ENCODE measurements at regions not wholly inside any gene's neighbourhood (a gene's known extent, or its start where the extent isn't known, plus 50 kb on each side); places are given as distances from the start of the nearest gene placed in this dataset.
"Not testable (repeated sequence)": the region's sequence is repeated elsewhere in the genome, so short reads cannot be mapped to it uniquely, and the experiment has no call there.

- DNase-seq: no peak
These were observed 516.1 kb downstream of the LRRC70 start for GRCh38 chr5:63094730-63095129.

GRCh38 chr5:63089147-63089546 lies 510.5 kb downstream of the LRRC70 start:
- DNase-seq: no peak

- DNase-seq: no peak
These were observed 506.9 kb downstream of the LRRC70 start for GRCh38 chr5:63085561-63085960.

DNA sequence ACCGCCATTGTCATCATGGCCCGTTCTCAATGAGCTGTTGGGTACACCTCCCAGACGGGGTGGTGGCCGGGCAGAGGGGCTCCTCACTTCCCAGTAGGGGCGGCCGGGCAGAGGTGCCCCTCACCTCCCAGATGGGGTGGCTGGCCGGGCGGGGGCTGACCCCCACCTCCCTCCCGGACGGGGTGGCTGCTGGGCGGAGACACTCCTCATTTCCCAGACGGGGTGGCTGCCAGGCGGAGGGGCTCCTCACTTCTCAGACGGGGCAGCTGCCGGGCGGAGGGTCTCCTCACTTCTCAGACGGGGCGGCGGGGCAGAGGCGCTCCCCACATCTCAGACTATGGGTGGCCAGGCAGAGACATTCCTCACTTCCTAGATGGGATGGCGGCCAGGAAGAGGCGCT lies 505.1 kb downstream of the LRRC70 start:
- DNase-seq: not testable (repeated sequence)

DNA sequence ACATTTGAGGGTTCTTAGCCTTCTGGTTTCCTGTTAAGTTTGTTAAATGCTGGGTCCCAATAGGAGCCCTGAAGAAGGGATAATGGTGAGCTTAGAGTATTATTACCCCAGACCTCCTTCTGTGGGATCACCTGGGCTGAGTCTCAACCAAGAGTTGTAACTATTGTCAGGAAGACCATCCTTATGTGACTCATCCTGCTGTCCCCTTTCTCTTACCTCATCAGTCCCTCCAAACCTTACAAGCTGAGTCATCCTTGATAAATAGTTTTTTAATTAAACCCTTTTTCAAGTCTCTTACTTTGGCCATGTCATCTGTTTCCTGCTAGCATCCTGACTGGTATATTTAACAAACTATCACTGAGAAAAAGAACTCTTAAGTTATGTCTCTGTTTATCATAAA lies 502.8 kb downstream of the LRRC70 start:
- DNase-seq: no peak

GRCh38 chr5:63070001-63070400 lies 491.4 kb downstream of the LRRC70 start:
- DNase-seq: no peak

DNA sequence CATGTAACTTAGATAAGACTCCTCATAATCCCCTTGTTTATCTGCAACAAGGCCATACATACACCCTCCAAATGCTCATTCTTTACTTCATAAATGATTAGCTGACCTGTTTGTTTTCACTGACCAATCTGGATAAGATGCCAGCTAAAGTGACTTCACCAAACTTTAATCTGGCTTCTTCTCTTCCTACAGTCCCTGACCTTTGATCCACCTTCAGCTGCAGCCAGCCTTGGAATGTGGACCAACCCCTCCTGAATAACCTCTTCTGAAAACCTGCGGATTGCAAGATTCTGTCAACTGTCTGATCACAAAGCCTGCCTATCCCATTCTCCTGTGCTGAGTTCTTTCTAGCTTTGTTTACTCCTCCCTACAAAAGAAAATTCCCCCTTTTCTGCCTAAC lies 476.8 kb downstream of the LRRC70 start:
- DNase-seq: no peak

DNA sequence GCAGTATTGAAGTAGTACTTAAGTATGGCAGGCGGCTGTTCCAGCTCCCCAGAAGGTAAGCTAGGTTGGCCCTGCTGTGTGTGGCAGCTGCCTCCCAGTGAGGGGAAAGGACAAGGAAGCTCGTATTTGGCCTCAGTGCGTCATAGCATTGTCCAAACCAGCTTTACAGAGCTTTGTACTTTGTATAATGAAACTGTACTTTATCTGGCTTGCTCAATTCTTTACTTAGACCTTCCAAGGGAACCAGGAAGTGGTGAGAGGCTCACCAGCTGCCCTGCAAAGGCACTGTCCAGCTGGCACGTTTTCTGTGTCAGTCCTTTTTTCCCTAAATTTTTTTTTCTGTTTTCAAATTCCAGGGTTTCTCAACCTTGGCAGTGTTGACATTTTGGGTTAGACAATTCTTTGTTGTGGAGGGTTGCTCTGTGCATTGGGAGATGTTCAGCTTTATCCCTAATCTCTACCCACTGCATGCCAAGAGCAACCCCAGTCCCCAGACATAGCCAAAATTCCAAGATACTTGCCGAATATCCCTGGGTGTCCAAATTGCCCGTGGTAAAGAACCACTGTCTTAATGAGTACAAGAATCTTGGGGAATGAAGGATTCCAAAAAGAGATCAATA lies 474.5 kb downstream of the LRRC70 start:
- no peak for DNase-seq

DNA sequence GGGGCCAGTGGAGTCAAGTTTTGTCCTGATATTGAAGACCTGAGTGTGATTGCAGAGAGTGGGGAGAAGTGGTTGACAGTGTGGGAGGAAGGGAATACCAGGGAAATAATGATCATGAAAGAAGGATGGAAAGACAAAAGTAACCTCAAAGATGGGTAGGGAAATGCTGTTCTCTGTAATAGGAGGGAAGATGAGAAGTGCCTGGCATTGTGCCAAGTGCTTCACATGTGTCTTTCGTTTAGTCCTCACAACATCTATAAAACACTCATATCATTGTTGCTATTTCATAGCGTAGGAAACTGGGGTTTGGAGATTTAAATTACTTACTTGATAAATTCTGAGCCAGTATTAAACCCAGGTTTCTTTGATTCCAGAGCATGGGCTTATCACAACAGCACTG lies 472.3 kb downstream of the LRRC70 start:
- no peak for DNase-seq

- no peak for DNase-seq
These were observed 471.3 kb downstream of the LRRC70 start for GRCh38 chr5:63049935-63050334.

- no peak for DNase-seq
These were observed 465.2 kb downstream of the LRRC70 start for GRCh38 chr5:63043792-63044191.

DNA sequence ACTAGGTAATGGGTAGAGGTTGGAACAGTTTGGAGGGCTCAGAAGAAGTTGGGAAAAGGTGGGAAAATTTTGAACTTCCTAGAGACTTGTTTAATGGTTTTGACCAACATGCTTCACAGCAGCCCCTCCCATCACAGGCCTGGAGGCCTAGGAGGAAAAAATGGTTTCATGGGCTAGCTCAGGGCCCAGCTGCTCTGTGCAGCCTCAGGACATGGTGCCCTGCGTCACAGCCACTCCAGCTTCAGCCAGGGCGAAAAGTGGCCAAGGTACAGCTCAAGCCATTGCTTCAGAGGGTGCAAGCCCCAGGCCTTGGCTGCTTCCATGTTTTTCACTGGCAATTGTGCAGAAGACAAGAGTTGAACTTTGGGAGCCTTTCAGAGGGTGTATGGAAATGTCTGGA lies 453.7 kb downstream of the LRRC70 start:
- DNase-seq: no peak

DNA sequence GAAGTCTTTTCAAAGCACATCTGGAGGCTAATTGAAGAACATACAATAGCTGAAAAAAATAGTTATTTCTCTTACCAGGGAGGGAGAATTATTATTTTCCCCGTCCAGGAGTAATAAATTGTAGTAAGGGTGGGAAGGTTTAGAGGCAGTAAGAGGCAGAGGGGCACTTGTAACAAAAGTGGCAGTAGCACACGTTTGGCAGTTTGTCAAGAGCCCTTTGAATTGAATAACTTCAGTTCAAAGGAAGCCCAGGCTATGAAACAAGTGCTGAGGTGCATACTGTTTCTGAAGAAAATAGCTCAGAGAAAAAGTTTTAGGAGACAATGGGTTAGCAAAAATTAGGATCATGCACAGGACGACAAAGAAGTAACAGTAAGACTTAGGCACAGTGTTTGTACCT lies 451.3 kb downstream of the LRRC70 start:
- DNase-seq: no peak

DNA sequence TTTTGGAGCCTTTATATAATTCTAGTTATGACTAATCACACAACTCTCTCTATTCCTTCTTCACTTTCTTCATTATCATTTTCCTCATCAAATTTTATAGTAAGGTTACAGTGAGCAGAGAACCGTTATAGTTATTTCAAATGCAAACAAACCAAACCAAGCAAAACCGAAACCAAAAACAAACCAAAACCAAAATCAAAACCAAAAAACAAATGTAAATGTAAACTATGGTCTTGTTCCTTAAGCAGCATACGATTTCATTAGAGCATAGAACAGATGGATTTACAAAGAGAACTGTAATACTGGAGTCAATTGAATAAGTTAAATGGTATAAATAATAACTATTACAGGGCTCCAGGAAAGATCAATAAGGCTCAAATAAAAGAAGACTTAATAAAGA lies 447.1 kb downstream of the LRRC70 start:
- no peak for DNase-seq

DNA sequence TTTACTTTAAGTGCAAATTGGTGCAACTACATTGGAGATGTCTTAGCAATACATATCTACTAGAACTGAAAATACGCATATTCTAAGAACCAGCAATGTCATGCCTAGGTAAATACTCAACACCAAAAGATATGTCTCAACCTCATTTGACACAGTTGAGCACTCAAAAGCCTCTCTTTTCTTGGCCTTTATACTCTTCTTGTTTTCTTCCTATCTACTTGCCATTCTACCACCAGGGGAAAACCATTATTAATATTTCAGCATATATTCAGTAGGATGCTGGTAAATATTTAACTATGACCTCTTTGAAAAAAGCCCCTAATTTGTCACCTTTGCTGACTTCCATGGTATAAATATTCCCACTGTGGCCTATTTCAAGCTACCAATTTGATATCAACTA lies 443.8 kb downstream of the LRRC70 start:
- no peak for DNase-seq

DNA sequence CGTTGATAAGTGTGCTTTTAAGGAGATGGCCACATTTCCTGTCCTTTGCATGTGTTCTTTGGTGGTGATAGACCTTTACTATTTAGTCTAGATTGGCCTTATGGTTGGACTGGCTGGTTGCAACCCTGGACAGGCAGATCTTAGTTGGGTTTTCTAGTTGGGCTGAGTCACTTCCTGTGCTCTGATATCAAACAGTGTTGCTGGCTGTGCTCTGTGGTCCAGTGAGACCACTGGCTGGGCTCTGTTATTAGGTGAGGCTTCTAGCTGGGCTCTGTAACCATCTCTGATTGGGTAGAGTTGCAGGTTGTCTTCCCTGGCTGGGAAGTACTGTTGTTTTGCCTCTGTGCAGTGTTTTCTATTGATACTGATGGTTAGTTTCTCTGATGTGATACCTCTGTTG lies 432.5 kb downstream of the LRRC70 start:
- no peak for DNase-seq

- DNase-seq: no peak
These were observed 429.6 kb downstream of the LRRC70 start for GRCh38 chr5:63008195-63008594.

- not testable (repeated sequence) for DNase-seq
These were observed 416.2 kb downstream of the LRRC70 start for GRCh38 chr5:62994842-62995241.

- no peak for DNase-seq
These were observed 407.1 kb downstream of the LRRC70 start for GRCh38 chr5:62985749-62986148.

- no peak for DNase-seq
These were observed 403.7 kb downstream of the LRRC70 start for GRCh38 chr5:62982348-62982747.

DNA sequence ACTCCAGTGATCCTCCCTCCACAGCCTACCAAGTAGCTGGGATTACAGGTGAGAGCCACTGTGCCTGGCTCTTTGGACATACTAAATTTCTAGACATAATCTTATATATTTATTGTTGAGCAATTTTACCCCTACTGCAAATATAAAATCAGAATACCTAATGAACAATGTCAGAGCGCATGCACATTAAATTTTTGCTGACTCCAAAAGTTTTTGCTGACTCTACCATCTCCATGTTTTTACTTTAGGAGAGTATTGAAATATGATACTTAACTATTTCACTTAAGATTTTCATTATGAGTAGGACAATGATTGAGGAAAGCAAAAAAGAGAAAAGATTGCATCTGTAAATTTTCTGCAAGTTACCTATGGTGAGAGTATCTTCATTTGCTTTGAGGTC lies 402.3 kb downstream of the LRRC70 start:
- DNase-seq: no peak

- no peak for DNase-seq
These were observed 400.9 kb downstream of the LRRC70 start for GRCh38 chr5:62979472-62979871.

DNA sequence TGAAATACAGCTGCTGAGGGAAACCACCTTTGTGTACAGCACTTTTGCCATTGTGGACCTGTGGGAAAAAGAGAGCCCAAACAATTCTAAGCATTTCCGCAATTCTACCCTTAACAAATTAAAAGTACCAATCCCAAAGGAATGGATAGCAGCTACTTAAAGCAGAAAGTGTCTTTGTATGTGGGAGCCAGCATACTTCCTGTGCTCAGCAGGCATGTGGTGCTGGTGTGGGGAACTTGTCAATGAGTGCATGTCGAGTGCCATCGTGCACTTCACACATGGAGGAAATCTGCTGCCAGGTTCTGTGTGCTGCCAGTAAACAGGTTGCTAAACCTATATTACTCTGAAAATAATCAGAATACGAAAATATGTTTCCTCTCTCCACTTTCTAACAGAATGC lies 399.0 kb downstream of the LRRC70 start:
- DNase-seq: no peak

- DNase-seq: no peak
These were observed 396.0 kb downstream of the LRRC70 start for GRCh38 chr5:62974623-62975022.

- DNase-seq: no peak
These were observed 390.9 kb downstream of the LRRC70 start for GRCh38 chr5:62969409-62970120.

Data from activated CD4-positive, alpha-beta T cell treated with anti-CD3 and anti-CD28 coated beads, Interleukin-2, amount 50 U/mL, for 1 hour (primary cell).